HTR-8/SVneo (cell line): ENCODE measurements at regions not wholly inside any gene's neighbourhood (a gene's known extent, or its start where the extent isn't known, plus 50 kb on each side); places are given as distances from the start of the nearest gene placed in this dataset.

Source experiments
- DNase-seq: peaks from one replicate; pipeline ENCODE4 v3.0.0; 2011; ENCODE audit warnings: low spot score, mixed read lengths; ENCODE audit not compliant: insufficient read length
- FAIRE-seq: peaks from 2 replicates; lab custom pipeline; 2011; peaks lifted over from hg19 to GRCh38; lab: Jason Lieb, UNC

- no peak for FAIRE-seq
- no peak for DNase-seq
Observed at GRCh38 chr7:1286946-1287645, 54.4 kb downstream of the UNCX start.

- FAIRE-seq (no peak), DNase-seq (no peak)
Observed at GRCh38 chr7:1287752-1288201, 55.1 kb downstream of the UNCX start.

- DNase-seq (no peak), FAIRE-seq (no peak)
Observed at GRCh38 chr7:1288390-1288995, 55.8 kb downstream of the UNCX start.

- FAIRE-seq = no peak
- DNase-seq = no peak
Observed at GRCh38 chr7:1288996-1289551, 56.4 kb downstream of the UNCX start.

GRCh38 chr7:1289666-1290025 is 57.0 kb downstream of the UNCX start:
- FAIRE-seq = no peak

GRCh38 chr7:1290026-1290678 is 57.5 kb downstream of the UNCX start:
- DNase-seq (no peak), FAIRE-seq (no peak)

More at GRCh38 chr7:1289666-1290025, 57.0 kb downstream of the UNCX start:
- DNase-seq = no peak

- no peak for DNase-seq
- FAIRE-seq = no peak
Observed at GRCh38 chr7:1290679-1291356, 58.1 kb downstream of the UNCX start.

GRCh38 chr7:1291357-1291689 is 58.7 kb downstream of the UNCX start:
- no peak for FAIRE-seq

GRCh38 chr7:1291845-1292765 is 59.4 kb downstream of the UNCX start:
- FAIRE-seq (no peak), DNase-seq (no peak)

More at GRCh38 chr7:1291357-1291689, 58.7 kb downstream of the UNCX start:
- no peak for DNase-seq

- FAIRE-seq (no peak), DNase-seq (no peak)
Observed at GRCh38 chr7:1292972-1293830, 60.5 kb downstream of the UNCX start.

- no peak for DNase-seq
- no peak for FAIRE-seq
Observed at GRCh38 chr7:1293950-1294411, 61.3 kb downstream of the UNCX start.

- FAIRE-seq (no peak), DNase-seq (no peak)
Observed at GRCh38 chr7:1295776-1296355, 63.2 kb downstream of the UNCX start.

- DNase-seq (no peak), FAIRE-seq (no peak)
Observed at GRCh38 chr7:1296356-1296981, 63.8 kb downstream of the UNCX start.

GRCh38 chr7:1297017-1297960 is 64.6 kb downstream of the UNCX start:
- DNase-seq (no peak), FAIRE-seq (no peak)

- DNase-seq = no peak
- no peak for FAIRE-seq
Observed at GRCh38 chr7:1298051-1298930, 65.6 kb downstream of the UNCX start.
